HG02852 (cell line): ENCODE measurements at regions not wholly inside any gene's neighbourhood (a gene's known extent, or its start where the extent isn't known, plus 50 kb on each side); places are given as distances from the start of the nearest gene placed in this dataset.

Experiments
- ATAC-seq: cut with Tn5 transposase; IDR thresholded peaks from one replicate; pipeline ENCODE4 v1.9.1; 2021; ENCODE audit warnings: mild to moderate bottlenecking, moderate library complexity; ENCODE audit not compliant: unreplicated experiment

- ATAC-seq, result no peak
Observed at GRCh38 chr10:130777507-130778165, 533.9 kb downstream of the TCERG1L start.

- ATAC-seq, result no peak
Observed at GRCh38 chr10:130778166-130778545, 533.4 kb downstream of the TCERG1L start.

GRCh38 chr10:130780763-130781162 is 530.8 kb downstream of the TCERG1L start:
- ATAC-seq, result no peak

GRCh38 chr10:130781206-130781605 is 530.3 kb downstream of the TCERG1L start:
- ATAC-seq, result no peak

GRCh38 chr10:130781623-130782022 is 529.9 kb downstream of the TCERG1L start:
- no peak for ATAC-seq

- no peak for ATAC-seq
Observed at GRCh38 chr10:130782467-130782866, 529.1 kb downstream of the TCERG1L start.

- no peak for ATAC-seq
Observed at GRCh38 chr10:130784326-130784725, 527.2 kb downstream of the TCERG1L start.

- ATAC-seq, result no peak
Observed at GRCh38 chr10:130786365-130786966, 525.1 kb downstream of the TCERG1L start.

- no peak for ATAC-seq
Observed at GRCh38 chr10:130787243-130787642, 524.3 kb downstream of the TCERG1L start.

GRCh38 chr10:130787821-130788220 is 523.7 kb downstream of the TCERG1L start:
- no peak for ATAC-seq

- ATAC-seq, result no peak
Observed at GRCh38 chr10:130790339-130790738, 521.2 kb downstream of the TCERG1L start.

GRCh38 chr10:130792096-130792845 is 519.2 kb downstream of the TCERG1L start:
- no peak for ATAC-seq

- no peak for ATAC-seq
Observed at GRCh38 chr10:130795819-130796218, 515.7 kb downstream of the TCERG1L start.

- ATAC-seq, result no peak
Observed at GRCh38 chr10:130799532-130799931, 512.0 kb downstream of the TCERG1L start.

GRCh38 chr10:130800281-130800680 is 511.2 kb downstream of the TCERG1L start:
- ATAC-seq, result no peak

GRCh38 chr10:130801276-130801675 is 510.2 kb downstream of the TCERG1L start:
- no peak for ATAC-seq

GRCh38 chr10:130801784-130802183 is 509.7 kb downstream of the TCERG1L start:
- no peak for ATAC-seq

- ATAC-seq, result no peak
Observed at GRCh38 chr10:130802301-130802700, 509.2 kb downstream of the TCERG1L start.

GRCh38 chr10:130804281-130804680 is 507.2 kb downstream of the TCERG1L start:
- ATAC-seq, result no peak

- ATAC-seq, result no peak
Observed at GRCh38 chr10:130804778-130805634, 506.5 kb downstream of the TCERG1L start.

- no peak for ATAC-seq
Observed at GRCh38 chr10:130805635-130806030, 505.9 kb downstream of the TCERG1L start.
